Lung (tissue), 11 donors: ENCODE measurements at regions not wholly inside any gene's neighbourhood (a gene's known extent, or its start where the extent isn't known, plus 50 kb on each side); places are given as distances from the start of the nearest gene placed in this dataset.

Experiments
- ATAC-seq: fragments of 200-7000 bp; cut with Tn5 transposase; one replicate; pipeline ENCODE4 v1.9.1; 2020; ENCODE audit warnings: moderate number of reproducible peaks; ENCODE audit not compliant: insufficient read depth, low FRiP score
- DNase-seq, 3 donors: peaks; one replicate each; pipeline ENCODE4 v3.0.0-alpha.2; 2013 to 2017
- H3K27ac ChIP-seq, 2 donors: one replicate each; pipeline ENCODE4 v1.5.1; 2013; ENCODE audit warnings: mild to moderate bottlenecking in 2 of 2, moderate library complexity in 2 of 2, control low read depth in 1 of 2, inconsistent platforms in 1 of 2, low read depth in 1 of 2, low read length in 1 of 2
- H3K27me3 ChIP-seq, 3 donors: one replicate each; pipeline ENCODE4 v1.5.1; 2013; ENCODE audit warnings: low read length in 2 of 3; ENCODE audit not compliant: control insufficient read depth in 3 of 3, insufficient read depth in 3 of 3
- H3K36me3 ChIP-seq, 4 donors: one replicate each; pipeline ENCODE4 v1.5.1; 2013; ENCODE audit warnings: low read length in 4 of 4, mild to moderate bottlenecking in 1 of 4, moderate library complexity in 1 of 4; ENCODE audit not compliant: control insufficient read depth in 4 of 4, insufficient read depth in 4 of 4
- H3K4me1 ChIP-seq, 5 donors: one replicate each; pipeline ENCODE4 v1.5.1; 2013; ENCODE audit warnings: low read length in 5 of 5, mild to moderate bottlenecking in 2 of 5, moderate library complexity in 1 of 5; ENCODE audit not compliant: control insufficient read depth in 5 of 5, insufficient read depth in 5 of 5
- H3K4me3 ChIP-seq: one replicate; pipeline ENCODE4 v1.5.1; 2013; ENCODE audit warnings: mild to moderate bottlenecking, control low read depth, moderate library complexity
- H3K9ac ChIP-seq, 2 donors: one replicate each; pipeline ENCODE4 v1.5.1; 2013; ENCODE audit warnings: low read length in 2 of 2, control low read depth in 1 of 2; ENCODE audit not compliant: insufficient read depth in 1 of 2
- H3K9me3 ChIP-seq, 4 donors: one replicate each; pipeline ENCODE4 v1.5.1; 2013; ENCODE audit warnings: low read length in 3 of 4, mild to moderate bottlenecking in 1 of 4, moderate library complexity in 1 of 4; ENCODE audit not compliant: control insufficient read depth in 4 of 4, insufficient read depth in 3 of 4
- CTCF ChIP-seq: IDR thresholded peaks from 2 replicates; pipeline ENCODE4 v1.5.1; 2012; ENCODE audit warnings: mild to moderate bottlenecking; ENCODE audit errors: control extremely low read depth, extremely low read depth
- WGBS, 2 donors: extraction: QIAGEN DNeasy Blood & Tissue Kit; methylation state at CpG; one replicate each; pipeline ENCODE4 v1.1.7; 2013; 5-methylcytosine and 5-hydroxymethylcytosine counted together
- donor health status: control.
- donor health status: control.
- donor health status: Bipolar disorder and iron deficiency.
- donor health status: healthy.
- donor health status: DM: yes; HTN: yes; CAD: no.

- 74 to 85% methylated on average over 6 of the region's 6 CpGs for WGBS, 2 donors
- Histone ChIP-seq H3K27me3 (no peaks in the 10 kb centered on the region), H3K27ac (no peak overlapping the region), H3K4me3 (no peak overlapping the region), H3K36me3 (no peaks in the 10 kb centered on the region), H3K9me3 (peaks cover 0 to 3% (median 0%) of the 10 kb centered on the region in 4 donors), H3K4me1 (no peaks in the 10 kb centered on the region), H3K9ac (no peak overlapping the region)
- no peak for TF ChIP-seq CTCF
- DNase-seq (no peak), ATAC-seq (no peak)
Measured at GRCh38 chr7:68537051-68537773, 1061.1 kb upstream of the AUTS2 start.

- Histone ChIP-seq H3K27me3 (no peaks in the 10 kb centered on the region), H3K9ac (no peak overlapping the region), H3K9me3 (peaks cover 0 to 3% (median 0%) of the 10 kb centered on the region in 4 donors), H3K36me3 (no peaks in the 10 kb centered on the region), H3K4me1 (no peaks in the 10 kb centered on the region), H3K4me3 (no peak overlapping the region), H3K27ac (no peak overlapping the region)
- no peak for DNase-seq
- TF ChIP-seq CTCF, result no peak
- no peak for ATAC-seq
- 68 to 86% methylated on average over 5 of the region's 5 CpGs for WGBS, 2 donors
Measured at GRCh38 chr7:68537774-68538071, 1060.6 kb upstream of the AUTS2 start.

- Histone ChIP-seq H3K27ac (no peak overlapping the region), H3K36me3 (no peaks in the 10 kb centered on the region), H3K9ac (no peak overlapping the region), H3K4me3 (no peak overlapping the region), H3K4me1 (no peaks in the 10 kb centered on the region), H3K27me3 (no peaks in the 10 kb centered on the region), H3K9me3 (peaks cover 0 to 3% (median 0%) of the 10 kb centered on the region in 4 donors)
- 73 to 78% methylated on average over 3 of the region's 3 CpGs for WGBS, 2 donors
- no peak for DNase-seq
- no peak for ATAC-seq
- no peak for TF ChIP-seq CTCF
Measured at GRCh38 chr7:68542831-68543230, 1055.4 kb upstream of the AUTS2 start.

GRCh38 chr7:68544851-68545250, 1053.4 kb upstream of the AUTS2 start:
- H3K36me3 ChIP-seq, result no peaks in the 10 kb centered on the region
- DNase-seq (no peak), ATAC-seq (no peak)
- no peak overlapping the region for H3K27ac ChIP-seq
- no peak for TF ChIP-seq CTCF
- H3K4me1 ChIP-seq, result no peaks in the 10 kb centered on the region
- H3K9me3 ChIP-seq, result no peaks in the 10 kb centered on the region
- 63 to 82% methylated on average over 4 of the region's 4 CpGs for WGBS, 2 donors
- H3K9ac ChIP-seq, result no peak overlapping the region
- no peaks in the 10 kb centered on the region for H3K27me3 ChIP-seq
- no peak overlapping the region for H3K4me3 ChIP-seq
